Natural killer cell treated with Interleukin-12 subunit alpha and Interleukin-12 subunit beta and Interleukin-15 and Interleukin-18, amount 100 ng/mL, for 72 hours (primary cell): ENCODE measurements at regions not wholly inside any gene's neighbourhood (a gene's known extent, or its start where the extent isn't known, plus 50 kb on each side); places are given as distances from the start of the nearest gene placed in this dataset.

Experiments
- ATAC-seq, 2 donors: fragments of 150-1000 bp; cut with Tn5 transposase in 1 of 2; sonication (Bioruptor Pico), chemical (Tn5 transposase) in 1 of 2; 2 replicates each; pipeline ENCODE4 v1.10.0; 2021
- DNase-seq: peaks from one replicate; pipeline ENCODE4 v3.0.0; 2022; ENCODE audit warnings: low spot score
- H3K27ac Mint-ChIP-seq, 2 donors: 1 replicate in 1 of 2; 2 replicates in 1 of 2; pipeline ENCODE4 v1.8.0; 2022; ENCODE audit warnings: mixed read lengths in 2 of 2, mild to moderate bottlenecking in 1 of 2, moderate library complexity in 1 of 2
- H3K27me3 Mint-ChIP-seq, 2 donors: 1 replicate in 1 of 2; 2 replicates in 1 of 2; pipeline ENCODE4 v1.8.0; 2022; ENCODE audit warnings: mixed read lengths in 2 of 2
- H3K36me3 Mint-ChIP-seq: one replicate; pipeline ENCODE4 v1.8.0; 2022; ENCODE audit warnings: mixed read lengths
- H3K4me1 Mint-ChIP-seq, 2 donors: 1 replicate in 1 of 2; 2 replicates in 1 of 2; pipeline ENCODE4 v1.8.0; 2022; ENCODE audit warnings: low read depth in 2 of 2, mixed read lengths in 2 of 2, mild to moderate bottlenecking in 1 of 2
- H3K4me3 Mint-ChIP-seq: one replicate; pipeline ENCODE4 v1.8.0; 2022; ENCODE audit warnings: mixed read lengths
- H3K9me3 Mint-ChIP-seq: 2 replicates; pipeline ENCODE4 v1.8.0; 2022; ENCODE audit warnings: mixed read lengths

DNA sequence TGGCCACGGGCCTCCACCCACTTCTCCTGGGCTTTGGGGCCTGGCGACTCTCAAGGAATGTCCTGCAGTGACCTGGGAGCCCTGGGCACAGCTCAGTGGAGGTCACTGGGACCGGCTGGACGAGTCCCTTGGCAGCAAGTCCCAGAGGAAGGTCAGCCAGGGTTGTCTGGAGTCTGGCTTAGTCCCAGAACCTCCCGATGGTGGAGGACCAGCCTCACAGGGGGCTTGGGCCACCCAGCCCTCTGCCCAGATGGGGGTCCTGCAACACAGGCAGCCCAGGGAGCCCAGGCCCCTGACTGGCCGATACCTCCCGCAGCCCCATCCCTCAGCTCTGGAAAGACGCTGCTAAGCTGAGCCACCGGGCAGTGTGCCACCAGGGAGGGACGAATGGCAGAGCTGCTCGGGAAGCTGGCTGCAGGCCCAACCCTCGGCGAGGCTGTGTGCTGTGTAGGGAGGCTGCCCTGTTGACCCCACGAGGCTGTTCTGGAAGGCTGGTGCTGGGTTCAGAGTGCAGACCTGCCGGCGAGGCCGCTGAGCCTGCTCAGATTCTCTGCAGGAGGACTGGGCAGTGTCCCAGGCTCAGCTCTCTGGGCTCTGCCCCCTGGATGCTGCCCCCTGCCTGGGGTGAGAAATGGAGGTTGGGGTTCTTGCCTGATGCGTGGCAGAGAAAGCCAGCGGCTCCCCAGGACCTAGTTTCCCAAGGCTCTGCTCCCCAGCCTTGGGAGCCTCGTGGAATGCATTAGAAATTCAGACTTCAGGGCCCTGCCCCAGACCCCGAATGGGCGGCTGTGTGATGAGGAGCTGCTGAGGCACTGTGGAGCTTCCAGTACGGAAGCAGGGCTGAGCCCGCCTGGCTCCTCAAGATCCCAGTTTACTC lies 61.7 kb downstream of the ADRA2C start:
- H3K27me3 Mint-ChIP-seq, result peaks cover 10 to 26% of the 10 kb centered on the region in 2 donors
- no peaks in the 10 kb centered on the region for H3K36me3 Mint-ChIP-seq
- H3K4me1 Mint-ChIP-seq, result no peaks in the 10 kb centered on the region
- no peak overlapping the region for H3K27ac Mint-ChIP-seq
- H3K9me3 Mint-ChIP-seq, result no peaks in the 10 kb centered on the region
- ATAC-seq (no peak), DNase-seq (no peak)
- H3K4me3 Mint-ChIP-seq, result no peak overlapping the region

DNA sequence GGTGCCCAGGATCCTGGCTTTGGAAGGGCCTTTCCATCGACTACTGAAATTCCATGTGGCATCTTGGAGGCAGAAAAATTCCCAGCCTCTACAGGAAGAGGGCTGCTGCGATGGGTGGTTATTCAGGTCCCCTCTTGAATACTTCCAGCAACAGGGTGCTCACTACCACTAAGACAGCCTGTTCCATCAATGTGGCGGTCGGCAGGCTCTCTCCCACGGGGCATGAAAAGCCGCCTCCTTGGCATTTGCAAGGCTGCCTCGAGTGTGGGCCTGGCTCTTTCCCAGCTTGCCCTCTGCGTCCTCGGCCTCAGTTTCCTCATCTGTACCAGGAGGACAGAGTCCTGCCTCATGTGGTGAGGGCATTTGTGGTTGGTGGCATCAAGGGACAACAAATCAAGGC lies 62.4 kb downstream of the ADRA2C start:
- no peak overlapping the region for H3K4me3 Mint-ChIP-seq
- peaks cover 16 to 31% of the 10 kb centered on the region in 2 donors for H3K27me3 Mint-ChIP-seq
- H3K27ac Mint-ChIP-seq, result no peak overlapping the region
- no peak for ATAC-seq
- no peaks in the 10 kb centered on the region for H3K4me1 Mint-ChIP-seq
- H3K36me3 Mint-ChIP-seq, result no peaks in the 10 kb centered on the region
- H3K9me3 Mint-ChIP-seq, result no peaks in the 10 kb centered on the region
- no peak for DNase-seq

DNA sequence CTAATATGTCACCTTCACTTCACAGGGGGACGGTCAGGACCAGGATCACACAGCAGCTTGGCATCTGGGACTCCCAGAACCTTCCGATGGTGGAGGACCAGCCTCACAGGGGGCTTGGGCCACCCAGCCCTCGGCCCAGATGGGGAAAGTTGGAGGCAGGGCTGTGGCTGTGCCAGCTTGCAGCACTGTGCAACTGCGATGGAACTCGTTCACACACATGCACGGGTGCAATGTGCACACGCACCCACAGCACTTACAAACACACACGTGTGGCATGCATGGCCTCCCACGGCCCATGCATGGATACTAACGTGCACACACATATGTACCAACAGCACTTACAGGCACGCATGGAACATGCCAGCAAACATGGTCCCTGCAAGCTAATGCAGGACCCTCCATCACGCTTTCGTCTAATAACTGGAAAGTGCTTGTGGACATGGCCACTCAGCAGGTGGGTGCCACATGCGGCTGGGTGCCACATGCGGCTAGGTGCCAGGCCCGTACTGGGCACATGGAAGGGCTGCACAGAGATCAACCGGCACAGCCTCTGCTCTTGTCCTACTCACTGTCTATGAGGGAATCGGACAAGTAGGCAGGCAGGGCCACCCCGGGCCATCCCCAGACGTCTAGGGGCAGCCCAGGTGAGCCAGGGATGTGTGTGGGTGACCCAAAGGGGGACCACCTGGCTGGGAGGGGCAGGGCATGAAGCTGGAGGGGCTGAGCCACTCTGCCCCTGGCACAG lies 63.2 kb downstream of the ADRA2C start:
- Mint-ChIP-seq H3K9me3 (no peaks in the 10 kb centered on the region), H3K27me3 (peaks cover 16 to 37% of the 10 kb centered on the region in 2 donors), H3K36me3 (no peaks in the 10 kb centered on the region), H3K4me1 (no peaks in the 10 kb centered on the region), H3K4me3 (no peak overlapping the region), H3K27ac (no peak overlapping the region)
- no peak for ATAC-seq
- no peak for DNase-seq

DNA sequence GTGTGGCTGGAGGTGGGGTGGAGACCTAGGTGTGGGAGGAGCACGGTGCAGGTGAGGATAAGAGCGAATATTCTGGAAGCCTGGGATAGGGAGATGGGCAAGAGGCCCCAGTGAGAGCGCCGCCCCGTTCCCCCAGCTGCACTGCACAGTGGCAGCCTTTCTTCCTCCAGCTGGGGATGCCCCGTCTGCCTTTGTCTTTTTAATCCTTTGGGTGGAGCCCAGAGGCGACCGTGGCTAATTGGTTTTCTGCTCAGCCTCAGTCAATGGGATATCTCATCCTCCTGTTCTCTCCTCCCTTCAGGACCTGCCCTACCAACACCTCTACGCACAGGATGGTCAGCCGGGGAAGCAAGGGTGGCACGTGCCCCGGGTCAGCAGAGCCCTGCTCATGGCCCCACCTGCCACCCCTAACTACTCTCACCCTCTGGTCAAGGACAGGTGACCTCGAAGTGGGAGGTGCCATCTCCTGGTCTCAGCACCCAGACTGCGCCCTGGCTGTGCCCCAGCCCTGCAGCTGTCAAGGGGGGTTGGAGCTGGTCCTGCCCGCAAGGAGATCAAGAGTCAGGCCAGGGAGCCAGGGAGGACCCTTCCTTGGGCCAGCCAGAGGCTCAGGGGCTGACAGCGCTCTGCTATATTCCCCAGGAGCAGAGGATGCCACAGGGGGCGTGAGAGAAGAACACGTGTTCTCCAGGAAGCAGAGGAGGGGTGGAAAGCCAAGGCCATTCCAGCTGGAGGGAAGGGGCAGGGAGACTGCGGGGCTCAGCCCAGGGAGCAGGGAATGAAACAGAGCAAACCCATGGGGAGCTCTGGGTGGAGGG lies 64.0 kb downstream of the ADRA2C start:
- no peak for ATAC-seq
- Mint-ChIP-seq H3K4me3 (no peak overlapping the region), H3K4me1 (no peaks in the 10 kb centered on the region), H3K27me3 (peaks cover 9 to 35% of the 10 kb centered on the region in 2 donors), H3K27ac (no peak overlapping the region), H3K9me3 (no peaks in the 10 kb centered on the region), H3K36me3 (no peaks in the 10 kb centered on the region)
- no peak for DNase-seq

DNA sequence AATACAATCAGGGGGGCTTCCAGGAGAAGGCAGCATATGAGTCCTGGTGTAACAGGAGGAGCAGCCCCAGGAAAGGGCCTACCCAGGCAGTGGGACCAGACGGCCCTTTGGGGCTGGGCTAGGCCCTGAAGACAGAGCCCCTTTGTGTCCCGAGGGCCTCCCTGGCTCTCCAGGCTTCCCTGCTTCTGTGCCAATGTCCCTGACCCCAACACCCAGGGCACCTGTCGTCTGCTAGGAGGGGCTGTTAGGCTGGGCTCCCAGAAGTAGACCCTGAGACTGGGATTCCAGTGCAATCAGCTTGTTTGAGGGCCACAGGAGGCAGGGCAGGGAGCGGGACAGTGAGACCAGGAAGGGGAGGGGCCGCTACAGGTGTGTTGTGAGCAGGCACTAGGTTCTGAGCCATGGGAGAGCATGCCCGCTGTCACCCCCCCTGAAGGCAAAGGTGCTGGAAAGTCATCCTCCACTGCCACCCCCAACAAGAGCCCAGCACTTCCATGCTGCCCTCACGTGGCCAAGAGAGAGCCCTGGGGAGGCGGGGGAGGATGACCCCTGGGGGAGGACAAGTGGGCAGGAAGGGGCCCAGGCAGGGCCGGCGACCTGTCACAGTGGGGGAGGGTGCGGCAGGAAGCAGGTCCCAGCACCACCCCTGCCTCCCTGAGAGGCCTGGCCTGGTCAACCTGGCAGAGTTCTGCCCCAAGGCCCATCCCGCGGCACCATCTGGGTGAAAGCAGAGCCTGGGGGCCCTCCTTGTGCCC lies 64.8 kb downstream of the ADRA2C start:
- ATAC-seq, result no peak
- no peaks in the 10 kb centered on the region for H3K9me3 Mint-ChIP-seq
- H3K4me1 Mint-ChIP-seq, result no peaks in the 10 kb centered on the region
- no peak overlapping the region for H3K4me3 Mint-ChIP-seq
- no peak overlapping the region for H3K27ac Mint-ChIP-seq
- H3K36me3 Mint-ChIP-seq, result no peaks in the 10 kb centered on the region
- DNase-seq, result no peak
- peaks cover 15 to 39% of the 10 kb centered on the region in 2 donors for H3K27me3 Mint-ChIP-seq

DNA sequence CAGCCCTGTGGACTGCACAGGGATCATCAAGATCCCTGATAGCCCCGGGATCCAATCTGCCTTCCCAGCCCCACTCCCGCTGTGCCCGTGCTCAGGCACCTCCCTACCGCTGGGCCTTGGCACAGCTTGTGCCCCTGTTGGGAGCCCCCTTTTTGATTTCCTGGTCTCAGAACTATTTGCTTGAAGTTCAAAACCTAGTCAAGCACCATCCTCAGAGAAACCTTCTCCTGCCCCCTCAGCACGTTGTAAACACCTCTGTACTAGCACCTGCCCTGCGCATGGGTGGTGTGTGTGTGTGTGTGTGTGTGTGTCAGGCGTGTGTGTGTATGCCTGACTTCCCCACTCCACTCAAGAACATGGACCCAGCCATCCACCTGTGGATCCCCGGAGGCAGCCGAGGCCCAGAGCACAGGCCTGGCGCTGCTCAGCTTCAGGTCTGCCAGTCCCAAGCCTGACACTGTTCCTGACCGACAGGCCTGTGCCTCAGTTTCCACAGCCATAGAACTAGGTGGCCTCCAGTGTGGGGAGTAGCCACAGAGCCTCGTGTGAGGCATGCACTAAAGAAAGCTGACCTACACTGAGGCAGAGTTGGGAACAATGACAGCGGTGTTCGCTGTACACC lies 65.5 kb downstream of the ADRA2C start:
- H3K27me3 Mint-ChIP-seq, result peaks cover 16 to 42% of the 10 kb centered on the region in 2 donors
- no peak overlapping the region for H3K4me3 Mint-ChIP-seq
- H3K36me3 Mint-ChIP-seq, result no peaks in the 10 kb centered on the region
- DNase-seq (no peak), ATAC-seq (no peak)
- H3K27ac Mint-ChIP-seq, result no peak overlapping the region
- no peaks in the 10 kb centered on the region for H3K9me3 Mint-ChIP-seq
- H3K4me1 Mint-ChIP-seq, result no peaks in the 10 kb centered on the region

DNA sequence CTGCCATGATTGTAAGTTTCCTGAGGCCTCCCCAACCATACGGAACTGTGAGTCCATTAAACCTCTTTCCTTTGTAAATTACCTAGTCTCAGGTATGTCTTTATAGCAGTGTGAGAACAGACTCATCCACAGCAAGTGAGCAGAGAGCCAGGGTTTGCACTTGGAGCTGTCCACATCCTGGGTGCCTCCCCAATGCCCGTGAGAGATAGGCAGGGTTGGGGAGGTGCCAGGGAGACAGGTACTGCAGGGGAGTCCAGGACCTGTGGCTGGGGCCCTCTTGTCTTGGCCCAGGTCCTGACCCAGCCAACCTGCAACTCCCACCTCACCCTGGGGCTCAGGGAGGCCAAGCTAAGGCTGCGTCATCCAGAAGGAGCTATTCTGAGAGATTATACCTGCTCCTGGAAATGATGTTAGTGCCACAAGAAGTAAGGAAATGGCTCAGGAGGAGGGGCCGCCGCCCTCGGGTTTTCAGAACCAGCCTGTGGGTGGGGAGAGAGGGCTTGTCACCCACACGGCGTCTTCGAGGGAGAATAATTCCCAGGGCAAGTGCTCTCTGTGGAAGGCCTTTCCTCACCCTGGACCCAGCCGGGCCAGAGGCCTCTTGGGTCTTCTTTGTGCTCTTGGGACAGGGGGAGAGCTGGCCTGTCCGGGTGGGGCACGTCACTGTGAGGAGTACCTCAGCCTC lies 66.5 kb downstream of the ADRA2C start:
- peaks cover 24 to 50% of the 10 kb centered on the region in 2 donors for H3K27me3 Mint-ChIP-seq
- no peaks in the 10 kb centered on the region for H3K36me3 Mint-ChIP-seq
- no peak for ATAC-seq
- H3K9me3 Mint-ChIP-seq, result no peaks in the 10 kb centered on the region
- H3K27ac Mint-ChIP-seq, result no peak overlapping the region
- peaks cover 0 to 6% of the 10 kb centered on the region in 2 donors for H3K4me1 Mint-ChIP-seq
- DNase-seq, result no peak
- no peak overlapping the region for H3K4me3 Mint-ChIP-seq

DNA sequence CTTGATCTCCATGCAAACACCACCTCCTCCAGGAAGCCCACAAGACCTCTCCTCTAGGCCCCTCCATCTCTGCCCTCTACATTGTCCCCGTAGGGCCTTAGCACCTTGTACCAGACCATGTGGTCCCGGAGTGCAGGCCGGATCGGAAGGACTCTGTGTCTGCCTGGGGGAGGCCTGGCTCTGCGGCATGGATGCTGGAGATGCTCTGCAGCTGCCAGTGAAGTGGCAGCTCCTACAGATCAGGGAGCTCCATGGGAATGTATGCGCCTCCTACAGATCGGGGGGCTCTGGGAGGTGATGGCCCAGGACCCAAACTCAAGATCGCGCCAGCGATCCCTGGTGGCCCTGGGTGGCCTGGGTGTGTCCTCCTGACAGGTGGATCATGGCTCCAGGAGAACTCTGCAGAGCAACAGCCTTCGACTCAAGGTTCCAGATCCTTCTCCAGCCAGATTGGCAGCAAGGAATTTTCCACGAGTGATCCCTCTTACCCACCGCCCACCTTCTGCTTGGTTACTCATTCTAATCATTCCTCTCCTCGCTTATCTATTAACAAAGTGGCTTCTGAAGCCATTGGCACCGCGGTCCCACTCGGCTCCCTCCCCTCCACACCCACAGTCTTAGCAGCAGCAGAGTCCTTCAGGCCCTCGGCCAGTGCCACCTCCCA lies 67.3 kb downstream of the ADRA2C start:
- no peak for ATAC-seq
- Mint-ChIP-seq H3K9me3 (no peaks in the 10 kb centered on the region), H3K36me3 (no peaks in the 10 kb centered on the region), H3K27me3 (peaks cover 24 to 52% of the 10 kb centered on the region in 2 donors), H3K27ac (no peak overlapping the region), H3K4me3 (no peak overlapping the region), H3K4me1 (peaks cover 0 to 6% of the 10 kb centered on the region in 2 donors)
- DNase-seq, result no peak

DNA sequence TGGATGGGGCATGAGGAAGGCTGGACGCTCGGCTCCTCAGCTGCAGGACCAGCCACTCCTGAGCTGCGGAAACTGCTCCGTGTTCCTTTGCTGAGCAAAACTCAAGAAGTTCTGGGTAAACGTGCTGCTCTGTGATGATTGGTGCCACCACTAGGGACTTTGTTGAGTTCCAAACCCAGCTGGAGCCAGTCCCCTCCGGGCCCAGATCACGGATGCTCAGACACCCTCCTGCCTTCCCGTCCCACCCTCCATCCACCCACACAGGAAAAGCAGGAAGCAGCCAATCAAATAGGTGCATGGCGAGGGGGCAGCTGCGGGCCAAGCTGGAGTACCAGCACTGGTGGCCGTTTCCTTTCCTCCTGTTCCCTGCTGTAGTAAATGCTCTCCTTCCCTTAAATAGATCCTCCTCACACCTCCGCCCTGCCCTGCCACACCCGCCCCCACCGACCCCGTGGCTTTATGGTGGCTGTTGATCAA lies 68.0 kb downstream of the ADRA2C start:
- Mint-ChIP-seq H3K4me3 (no peak overlapping the region), H3K27ac (no peak overlapping the region), H3K36me3 (no peaks in the 10 kb centered on the region), H3K9me3 (no peaks in the 10 kb centered on the region), H3K4me1 (peaks cover 0 to 6% of the 10 kb centered on the region in 2 donors), H3K27me3 (peaks cover 24 to 54% of the 10 kb centered on the region in 2 donors)
- DNase-seq (no peak), ATAC-seq (no peak)

DNA sequence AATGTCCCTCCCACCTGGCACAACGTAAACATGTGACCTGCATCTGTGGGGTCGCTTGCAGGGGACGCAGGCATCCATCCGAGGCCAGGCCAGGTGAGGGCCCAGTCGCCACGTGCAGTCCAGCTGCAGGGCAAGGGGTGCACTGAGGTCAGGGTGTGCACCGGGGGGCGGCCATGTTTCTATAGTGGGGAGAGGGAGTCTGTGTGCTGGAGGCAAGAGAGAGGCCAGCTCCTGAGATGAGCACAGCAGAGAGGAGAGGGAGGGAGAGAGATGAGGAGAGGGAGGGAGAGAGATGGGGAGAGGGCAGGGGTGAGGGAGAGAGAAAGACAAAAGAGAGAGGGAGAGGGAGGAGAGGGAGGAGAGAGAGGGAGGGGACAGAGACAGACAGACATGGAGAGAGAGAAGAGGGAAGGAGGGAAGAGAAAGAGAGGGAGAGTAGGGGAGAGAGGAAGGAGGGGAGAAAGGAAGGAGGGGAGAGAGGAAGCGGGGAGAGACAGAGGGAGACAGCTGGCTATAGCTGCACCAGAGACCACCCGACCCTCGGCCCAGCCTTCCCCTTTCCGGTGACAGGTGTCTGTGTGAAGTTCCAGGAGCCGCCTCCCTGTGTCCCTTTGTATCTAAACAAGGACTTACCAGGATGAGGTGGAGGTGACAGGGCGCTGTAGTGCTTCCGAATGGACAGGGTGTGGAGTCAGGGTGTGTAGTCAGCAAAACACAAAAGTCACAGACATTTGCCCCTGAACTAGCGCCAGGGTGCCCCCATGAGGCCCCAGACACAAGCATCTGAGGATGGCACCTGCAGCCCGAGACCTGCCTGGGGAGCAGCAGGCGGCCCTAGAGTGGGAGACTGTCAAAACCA lies 68.7 kb downstream of the ADRA2C start:
- Mint-ChIP-seq H3K27me3 (peaks cover 24 to 52% of the 10 kb centered on the region in 2 donors), H3K36me3 (no peaks in the 10 kb centered on the region), H3K9me3 (no peaks in the 10 kb centered on the region), H3K4me1 (peaks cover 0 to 6% of the 10 kb centered on the region in 2 donors), H3K27ac (no peak overlapping the region), H3K4me3 (no peak overlapping the region)
- DNase-seq (no peak), ATAC-seq (no peak)
